H1 (cell line): ENCODE measurements at regions not wholly inside any gene's neighbourhood (a gene's known extent, or its start where the extent isn't known, plus 50 kb on each side); places are given as distances from the start of the nearest gene placed in this dataset.

Experiments
- CBX5 ChIP-seq: fragments of 300-800, 300-1000 bp; sonication (generic); IDR thresholded peaks from 2 replicates; pipeline ENCODE4 v1.7.1; 2016; ENCODE audit warnings: antibody characterized with exemption, low read length, low read depth
- CTCF ChIP-seq, 3 experiments: IDR thresholded peaks; 1 replicate in 2 of 3; 2 replicates in 1 of 3; pipeline versions ENCODE4 v1.5.1 to v1.6.1; 2011; ENCODE audit warnings: low read length in 3 of 3, mild to moderate bottlenecking in 3 of 3, inconsistent platforms in 2 of 3, low read depth in 1 of 3, moderate library complexity in 1 of 3; ENCODE audit not compliant: insufficient read depth in 1 of 3; ENCODE audit errors: control extremely low read depth in 1 of 3
- EP300 ChIP-seq, 2 experiments: IDR thresholded peaks; 1 replicate in 1 of 2; 2 replicates in 1 of 2; pipeline ENCODE4 v1.6.1; 2011 to 2012; ENCODE audit warnings: low read depth in 2 of 2, low read length in 2 of 2, mild to moderate bottlenecking in 2 of 2, borderline replicate concordance in 1 of 2, inconsistent platforms in 1 of 2, moderate library complexity in 1 of 2
- NRF1 ChIP-seq: IDR thresholded peaks from 2 replicates; pipeline ENCODE4 v1.6.1; 2011; ENCODE audit warnings: mild to moderate bottlenecking, low read depth, low read length, improper control_type of control experiment
- POLR2A ChIP-seq, 2 experiments: IDR thresholded peaks; 1 replicate in 1 of 2; 2 replicates in 1 of 2; pipeline ENCODE4 v1.6.1; 2011; ENCODE audit warnings: low read depth in 2 of 2, low read length in 2 of 2, mild to moderate bottlenecking in 2 of 2; ENCODE audit errors: control extremely low read depth in 1 of 2
- SIN3A ChIP-seq, 2 experiments: IDR thresholded peaks in 1 of 2; conservative IDR thresholded peaks in 1 of 2; 2 replicates each; pipeline ENCODE4 v1.6.1; 2011 to 2012; ENCODE audit warnings: low read length in 2 of 2, improper control_type of control experiment in 1 of 2, low read depth in 1 of 2, mild to moderate bottlenecking in 1 of 2
- SP4 ChIP-seq: IDR thresholded peaks from 2 replicates; pipeline ENCODE4 v1.6.1; 2012; ENCODE audit warnings: low read length, inconsistent platforms
- USF2 ChIP-seq: IDR thresholded peaks from 2 replicates; pipeline ENCODE4 v1.6.1; 2011; ENCODE audit warnings: low read length, improper control_type of control experiment
- ZNF274 ChIP-seq: IDR thresholded peaks from 2 replicates; pipeline ENCODE4 v1.7.0; 2012; ENCODE audit warnings: low read length, borderline replicate concordance; ENCODE audit errors: extremely low read depth

GRCh38 chr21:28247454-28248020 is 745.1 kb downstream of the LTN1 start:
- TF ChIP-seq POLR2A (IDR thresholded peaks at IDR 0.05; ENCODE audit: control extremely low read depth in 1 of 2, low read depth in 2 of 2, low read length in 2 of 2), result no peak
- no peak for TF ChIP-seq EP300 (IDR thresholded peaks at IDR 0.05; ENCODE audit: borderline replicate concordance in 1 of 2, low read depth in 2 of 2, low read length in 2 of 2)
- TF ChIP-seq CTCF (IDR thresholded peaks at IDR 0.05; ENCODE audit: control extremely low read depth in 1 of 3, insufficient read depth in 1 of 3, low read depth in 1 of 3, low read length in 3 of 3), result no peak
- no peak for TF ChIP-seq USF2
- no peak for TF ChIP-seq SP4
- TF ChIP-seq ZNF274, result no peak
- TF ChIP-seq SIN3A (conservative IDR thresholded peaks at IDR 0.05 in 1 of 2, IDR thresholded peaks at IDR 0.05 in 1 of 2; ENCODE audit: low read depth in 1 of 2, low read length in 2 of 2), result no peak
- no peak for TF ChIP-seq CBX5
- no peak for TF ChIP-seq NRF1
